ENCODE measurements at regions not wholly inside any gene's neighbourhood (a gene's known extent, or its start where the extent isn't known, plus 50 kb on each side); places are given as distances from the start of the nearest gene placed in this dataset.

DNA sequence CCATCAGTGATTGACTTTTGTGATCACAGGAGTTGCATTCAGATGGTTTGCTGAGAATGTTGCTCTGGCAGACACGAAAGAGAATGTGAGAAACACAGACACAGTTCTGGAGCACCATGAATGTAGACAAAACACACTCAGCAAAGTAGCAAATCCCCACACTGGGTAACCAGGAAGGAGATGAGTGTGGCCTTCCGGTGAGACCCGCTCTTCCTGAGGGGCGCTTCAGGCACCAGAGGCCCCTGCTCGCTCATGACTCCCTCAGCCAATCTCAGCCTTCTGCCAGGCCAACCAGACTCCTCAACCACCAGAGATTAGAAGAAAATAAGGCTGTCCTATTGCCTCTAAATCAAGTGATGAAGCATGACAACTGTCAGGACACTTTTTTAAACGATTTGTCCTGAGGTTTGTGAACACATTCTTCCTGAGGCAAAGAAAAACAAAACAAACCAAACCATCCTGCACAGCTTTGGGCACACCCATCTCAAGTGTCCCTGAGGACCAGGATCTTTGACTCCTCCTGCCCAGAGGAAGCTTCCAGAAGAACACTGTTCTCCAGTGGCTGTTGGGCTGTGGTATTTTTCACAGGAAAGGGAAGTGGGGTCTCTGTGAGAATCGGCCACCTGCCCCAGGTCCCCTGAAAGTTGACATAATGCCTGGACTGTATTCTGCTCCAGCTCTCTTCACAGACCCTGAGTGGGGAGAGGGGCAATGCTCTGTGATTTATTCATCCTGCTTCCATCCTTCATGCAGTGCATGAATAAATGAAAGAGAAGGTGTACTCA lies 152.8 kb downstream of the BCL11A start:
- no peaks in the 10 kb centered on the region for H3K36me3 Mint-ChIP-seq (ENCODE audit: low read depth, unreplicated experiment)
- no peaks in the 10 kb centered on the region for H3K9me3 Mint-ChIP-seq (ENCODE audit: unreplicated experiment)
- no peak overlapping the region for H3K27ac Mint-ChIP-seq (ENCODE audit: unreplicated experiment)
- H3K4me1 Mint-ChIP-seq (ENCODE audit: unreplicated experiment), result peaks cover 13% of the 10 kb centered on the region
- H3K27me3 Mint-ChIP-seq (ENCODE audit: unreplicated experiment), result peaks cover 2% of the 10 kb centered on the region
- TF ChIP-seq, protein P1, sequence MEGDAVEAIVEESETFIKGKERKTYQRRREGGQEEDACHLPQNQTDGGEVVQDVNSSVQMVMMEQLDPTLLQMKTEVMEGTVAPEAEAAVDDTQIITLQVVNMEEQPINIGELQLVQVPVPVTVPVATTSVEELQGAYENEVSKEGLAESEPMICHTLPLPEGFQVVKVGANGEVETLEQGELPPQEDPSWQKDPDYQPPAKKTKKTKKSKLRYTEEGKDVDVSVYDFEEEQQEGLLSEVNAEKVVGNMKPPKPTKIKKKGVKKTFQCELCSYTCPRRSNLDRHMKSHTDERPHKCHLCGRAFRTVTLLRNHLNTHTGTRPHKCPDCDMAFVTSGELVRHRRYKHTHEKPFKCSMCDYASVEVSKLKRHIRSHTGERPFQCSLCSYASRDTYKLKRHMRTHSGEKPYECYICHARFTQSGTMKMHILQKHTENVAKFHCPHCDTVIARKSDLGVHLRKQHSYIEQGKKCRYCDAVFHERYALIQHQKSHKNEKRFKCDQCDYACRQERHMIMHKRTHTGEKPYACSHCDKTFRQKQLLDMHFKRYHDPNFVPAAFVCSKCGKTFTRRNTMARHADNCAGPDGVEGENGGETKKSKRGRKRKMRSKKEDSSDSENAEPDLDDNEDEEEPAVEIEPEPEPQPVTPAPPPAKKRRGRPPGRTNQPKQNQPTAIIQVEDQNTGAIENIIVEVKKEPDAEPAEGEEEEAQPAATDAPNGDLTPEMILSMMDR (IDR thresholded peaks at IDR 0.05; ENCODE audit: unreplicated experiment), result no peak
- no peak overlapping the region for H3K4me3 Mint-ChIP-seq (ENCODE audit: unreplicated experiment)
- DNase-seq (ENCODE audit: low spot score), result no peak

GRCh38 chr2:60394463-60394862 lies 159.0 kb downstream of the BCL11A start:
- no peak overlapping the region for H3K4me3 Mint-ChIP-seq (ENCODE audit: unreplicated experiment)
- H3K27ac Mint-ChIP-seq (ENCODE audit: unreplicated experiment), result no peak overlapping the region
- TF ChIP-seq, protein P1 (IDR thresholded peaks at IDR 0.05; ENCODE audit: unreplicated experiment), result no peak
- no peak for DNase-seq (ENCODE audit: low spot score)
- H3K27me3 Mint-ChIP-seq (ENCODE audit: unreplicated experiment), result peaks cover 1% of the 10 kb centered on the region
- H3K36me3 Mint-ChIP-seq (ENCODE audit: low read depth, unreplicated experiment), result no peaks in the 10 kb centered on the region
- peaks cover 20% of the 10 kb centered on the region for H3K4me1 Mint-ChIP-seq (ENCODE audit: unreplicated experiment)
- no peaks in the 10 kb centered on the region for H3K9me3 Mint-ChIP-seq (ENCODE audit: unreplicated experiment)

- Mint-ChIP-seq H3K4me3 (ENCODE audit: unreplicated experiment) (no peak overlapping the region), H3K36me3 (ENCODE audit: low read depth, unreplicated experiment) (no peaks in the 10 kb centered on the region), H3K27ac (ENCODE audit: unreplicated experiment) (no peak overlapping the region), H3K27me3 (ENCODE audit: unreplicated experiment) (peaks cover 1% of the 10 kb centered on the region), H3K4me1 (ENCODE audit: unreplicated experiment) (peaks cover 18% of the 10 kb centered on the region), H3K9me3 (ENCODE audit: unreplicated experiment) (no peaks in the 10 kb centered on the region)
- TF ChIP-seq, protein P1 (IDR thresholded peaks at IDR 0.05; ENCODE audit: unreplicated experiment), result no peak
- no peak for DNase-seq (ENCODE audit: low spot score)
Observed at GRCh38 chr2:60391649-60392375, 161.6 kb downstream of the BCL11A start.

DNA sequence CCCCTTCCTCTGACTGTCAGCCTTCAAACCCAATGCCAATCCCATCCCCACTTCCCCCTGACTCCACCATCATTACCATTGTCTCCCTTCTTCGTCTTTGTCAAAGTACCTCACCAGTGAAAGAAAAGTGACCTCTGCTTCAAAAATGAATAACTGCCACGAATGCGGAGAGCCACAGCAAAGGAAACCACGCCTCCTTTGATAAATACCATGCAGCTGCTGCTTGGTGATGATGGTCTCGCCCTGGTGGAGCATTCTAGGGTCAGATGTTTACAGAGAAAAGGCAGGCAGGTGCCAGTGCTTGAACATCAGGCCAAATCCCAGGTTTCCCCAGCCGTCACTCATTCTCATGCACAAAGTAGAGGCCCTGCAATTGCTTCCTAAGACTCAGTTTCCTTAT lies 162.2 kb downstream of the BCL11A start:
- H3K4me1 Mint-ChIP-seq (ENCODE audit: unreplicated experiment), result peaks cover 18% of the 10 kb centered on the region
- H3K4me3 Mint-ChIP-seq (ENCODE audit: unreplicated experiment), result no peak overlapping the region
- H3K36me3 Mint-ChIP-seq (ENCODE audit: low read depth, unreplicated experiment), result no peaks in the 10 kb centered on the region
- peaks cover 1% of the 10 kb centered on the region for H3K27me3 Mint-ChIP-seq (ENCODE audit: unreplicated experiment)
- H3K27ac Mint-ChIP-seq (ENCODE audit: unreplicated experiment), result no peak overlapping the region
- no peak for DNase-seq (ENCODE audit: low spot score)
- TF ChIP-seq, protein P1 (IDR thresholded peaks at IDR 0.05; ENCODE audit: unreplicated experiment), result no peak
- no peaks in the 10 kb centered on the region for H3K9me3 Mint-ChIP-seq (ENCODE audit: unreplicated experiment)

GRCh38 chr2:60386436-60386835 lies 167.0 kb downstream of the BCL11A start:
- no peak overlapping the region for H3K27ac Mint-ChIP-seq (ENCODE audit: unreplicated experiment)
- H3K36me3 Mint-ChIP-seq (ENCODE audit: low read depth, unreplicated experiment), result no peaks in the 10 kb centered on the region

More at GRCh38 chr2:60386436-60386835, 167.0 kb downstream of the BCL11A start:
- Mint-ChIP-seq H3K9me3 (ENCODE audit: unreplicated experiment) (no peaks in the 10 kb centered on the region), H3K4me3 (ENCODE audit: unreplicated experiment) (no peak overlapping the region), H3K27me3 (ENCODE audit: unreplicated experiment) (peaks cover under 1% of the 10 kb centered on the region), H3K4me1 (ENCODE audit: unreplicated experiment) (peaks cover 12% of the 10 kb centered on the region)
- TF ChIP-seq, protein P1 (IDR thresholded peaks at IDR 0.05; ENCODE audit: unreplicated experiment), result no peak
- no peak for DNase-seq (ENCODE audit: low spot score)
